ENCODE measurements at regions not wholly inside any gene's neighbourhood (a gene's known extent, or its start where the extent isn't known, plus 50 kb on each side); places are given as distances from the start of the nearest gene placed in this dataset.

DNA sequence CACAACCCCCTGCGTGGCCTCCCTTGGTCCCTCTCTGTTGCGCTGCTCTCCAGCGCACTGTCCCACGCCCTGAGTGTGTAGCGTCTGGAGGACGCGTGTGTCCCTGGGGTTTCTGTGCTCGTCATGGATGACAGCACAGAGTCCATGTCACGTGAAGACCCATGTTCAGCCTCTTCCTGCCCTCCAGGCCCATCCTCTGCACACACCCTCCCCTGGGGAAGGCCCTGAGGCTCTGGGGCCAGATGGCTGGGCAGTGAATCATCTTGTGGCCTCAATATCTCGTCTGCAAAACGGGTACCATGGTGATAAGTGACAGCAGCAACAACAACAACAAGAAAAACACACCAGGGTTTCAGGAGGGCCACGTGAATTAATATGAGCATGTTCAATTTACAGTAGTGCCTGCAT, 71.5 kb upstream of the ARHGEF7 start:
- Histone ChIP-seq H3K4ac (replicated peaks; ENCODE audit: insufficient read length, low read depth, low read length) (no peak overlapping the region), H2BK5ac (ENCODE audit: low read depth, low read length) (no peak overlapping the region), H4K91ac (replicated peaks; ENCODE audit: insufficient read length, low read length) (no peak overlapping the region), H3K23ac (ENCODE audit: insufficient read length) (no peak overlapping the region), H2BK20ac (ENCODE audit: low read length) (no peak overlapping the region), H3K79me2 (ENCODE audit: control insufficient read depth in 1 of 2, insufficient read depth in 2 of 2, low read length in 2 of 2) (no peaks in the 10 kb centered on the region), H4K5ac (ENCODE audit: insufficient read length, low read depth, low read length) (no peak overlapping the region), H2BK15ac (ENCODE audit: low read length) (no peak overlapping the region), H4K20me1 (replicated peaks in 1 of 2; ENCODE audit: control insufficient read depth in 1 of 2, insufficient read depth in 2 of 2, low read length in 2 of 2) (peaks cover 0 to 4% of the 10 kb centered on the region in 2 experiments), H4K8ac (ENCODE audit: extremely low read depth, insufficient read depth, low read length) (no peak overlapping the region), H2BK120ac (replicated peaks; ENCODE audit: low read depth, low read length) (no peak overlapping the region), H3K27me3 (replicated peaks in 1 of 4; ENCODE audit: control insufficient read depth in 3 of 4, extremely low read depth in 1 of 4, insufficient read depth in 3 of 4, low read length in 3 of 4) (no peaks in the 10 kb centered on the region), H3K9me3 (ENCODE audit: insufficient read depth in 2 of 2, low read depth in 1 of 2, low read length in 1 of 2) (peaks cover 28 to 32% of the 10 kb centered on the region in 2 experiments), H3K9ac (replicated peaks in 1 of 4; ENCODE audit: extremely low read depth in 1 of 4, low read depth in 3 of 4, low read length in 3 of 4) (no peak overlapping the region), H3K14ac (ENCODE audit: insufficient read length) (no peak overlapping the region), H3K18ac (ENCODE audit: extremely low read depth, low read length) (no peak overlapping the region), H3K4me1 (replicated peaks in 1 of 4; ENCODE audit: control insufficient read depth in 3 of 4, insufficient read depth in 4 of 4, low read length in 3 of 4) (no peaks in the 10 kb centered on the region), H2AK5ac (ENCODE audit: low read depth, low read length) (no peak overlapping the region), H3K56ac (replicated peaks; ENCODE audit: insufficient read length, low read depth, low read length) (no peak overlapping the region), H3K79me1 (ENCODE audit: low read depth, low read length) (no peaks in the 10 kb centered on the region), H3K23me2 (ENCODE audit: low read depth, low read length) (0 out of 2 replicates have a peak, but pooled peaks cover 3% of the 10 kb centered on the region), H2BK12ac (ENCODE audit: low read depth, low read length) (no peak overlapping the region), H2AFZ (ENCODE audit: low read length) (no peak overlapping the region), H3K4me3 (ENCODE audit: extremely low read depth in 1 of 4, insufficient read depth in 2 of 4, low read depth in 3 of 4, low read length in 4 of 4) (no peak overlapping the region), H3K36me3 (ENCODE audit: control insufficient read depth in 2 of 4, insufficient read depth in 4 of 4, low read length in 3 of 4) (peaks cover 0 to 4% (median 0%) of the 10 kb centered on the region in 4 experiments; a peak in 1 of 8 replicates), H3K4me2 (ENCODE audit: insufficient read depth in 1 of 2, low read depth in 2 of 2, low read length in 2 of 2) (no peak overlapping the region), H3K27ac (ENCODE audit: low read depth, low read length) (no peak overlapping the region)
- 90% methylated on average over 12 of the region's 12 CpGs; no CpG with 5 or more reads in 1 of the 2 experiments for WGBS, 2 experiments (ENCODE audit: extremely low coverage in 1 of 2, insufficient coverage in 1 of 2, insufficient read length in 1 of 2, insufficient replicate concordance in 2 of 2, low coverage in 1 of 2, low lambda C conversion rate in 2 of 2, missing lambda C conversion rate in 1 of 2)
- DNase-seq (ENCODE audit: low read depth in 1 of 2, low spot score in 2 of 2) (peak in 1 of 2 experiments; percentile 33), FAIRE-seq (no peak)
- POLR2A ChIA-PET (ENCODE audit: partially characterized antibody) = no interaction called here
- CTCF ChIA-PET (ENCODE audit: partially characterized antibody) = interaction anchor here (5.1 kb wide), 1 partner anchor 24 kb away, joined by 19 read pairs; no protein-coding TSS in a partner anchor
- no peak for TF ChIP-seq TBP (IDR thresholded peaks at IDR 0.05; ENCODE audit: low read depth, low read length)
- no peak for TF ChIP-seq CBX8 (IDR thresholded peaks at IDR 0.05; ENCODE audit: borderline replicate concordance, low read depth, low read length)
- no peak for TF ChIP-seq MAFK (IDR thresholded peaks at IDR 0.05; ENCODE audit: low read depth, low read length)
- no peak for TF ChIP-seq SP2 (IDR thresholded peaks at IDR 0.05; ENCODE audit: low read length)
- TF ChIP-seq KDM4A (IDR thresholded peaks at IDR 0.05; ENCODE audit: low read depth, low read length, severe bottlenecking) = no peak
- TF ChIP-seq CHD2 (IDR thresholded peaks at IDR 0.05; ENCODE audit: low read length) = no peak
- TF ChIP-seq, protein P1, sequence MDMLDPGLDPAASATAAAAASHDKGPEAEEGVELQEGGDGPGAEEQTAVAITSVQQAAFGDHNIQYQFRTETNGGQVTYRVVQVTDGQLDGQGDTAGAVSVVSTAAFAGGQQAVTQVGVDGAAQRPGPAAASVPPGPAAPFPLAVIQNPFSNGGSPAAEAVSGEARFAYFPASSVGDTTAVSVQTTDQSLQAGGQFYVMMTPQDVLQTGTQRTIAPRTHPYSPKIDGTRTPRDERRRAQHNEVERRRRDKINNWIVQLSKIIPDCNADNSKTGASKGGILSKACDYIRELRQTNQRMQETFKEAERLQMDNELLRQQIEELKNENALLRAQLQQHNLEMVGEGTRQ (IDR thresholded peaks at IDR 0.05; ENCODE audit: low read length) = no peak

Measured in H1 (cell line).